Upper lobe of right lung (tissue), 1 donor: ENCODE measurements at regions not wholly inside any gene's neighbourhood (a gene's known extent, or its start where the extent isn't known, plus 50 kb on each side); places are given as distances from the start of the nearest gene placed in this dataset.

Experiments used
- ATAC-seq: fragments of 200-7000 bp; cut with Tn5 transposase; one replicate; pipeline ENCODE4 v1.9.1; 2020; ENCODE audit warnings: mild to moderate bottlenecking, moderate library complexity
- DNase-seq: peaks from one replicate; pipeline ENCODE4 v3.0.0-alpha.2; 2020
- H3K27ac ChIP-seq: fragments of 200-600 bp; one replicate; pipeline ENCODE4 v1.8.0; 2022
- H3K27me3 ChIP-seq: fragments of 200-600 bp; one replicate; pipeline ENCODE4 v1.8.0; 2022; ENCODE audit warnings: mild to moderate bottlenecking
- H3K36me3 ChIP-seq: fragments of 200-600 bp; one replicate; pipeline ENCODE4 v1.8.0; 2022
- H3K4me1 ChIP-seq: fragments of 200-600 bp; one replicate; pipeline ENCODE4 v1.8.0; 2022
- H3K4me3 ChIP-seq: fragments of 200-600 bp; one replicate; pipeline ENCODE4 v1.8.0; 2022; ENCODE audit warnings: mild to moderate bottlenecking
- H3K9me3 ChIP-seq: fragments of 200-600 bp; one replicate; pipeline ENCODE4 v1.8.0; 2022
- intact Hi-C: fragments of 100-400 bp; cut with DNase I; formaldehyde crosslinking; loops from one replicate; pipeline ENCODE4 v1.11.0; 2022
- TF ChIP-seq, protein P1 (sequence below): fragments of 200-600 bp; IDR thresholded peaks from one replicate; pipeline ENCODE4 v1.8.0; 2022; ENCODE audit warnings: antibody characterized with exemption
- donor health status: DM: no; HTN: yes; CAD: no; lungs with severe emphysema.

- H3K27me3 ChIP-seq: no peaks in the 10 kb centered on the region
- H3K4me3 ChIP-seq: no peak overlapping the region
- ATAC-seq: no peak
- TF ChIP-seq, protein P1, sequence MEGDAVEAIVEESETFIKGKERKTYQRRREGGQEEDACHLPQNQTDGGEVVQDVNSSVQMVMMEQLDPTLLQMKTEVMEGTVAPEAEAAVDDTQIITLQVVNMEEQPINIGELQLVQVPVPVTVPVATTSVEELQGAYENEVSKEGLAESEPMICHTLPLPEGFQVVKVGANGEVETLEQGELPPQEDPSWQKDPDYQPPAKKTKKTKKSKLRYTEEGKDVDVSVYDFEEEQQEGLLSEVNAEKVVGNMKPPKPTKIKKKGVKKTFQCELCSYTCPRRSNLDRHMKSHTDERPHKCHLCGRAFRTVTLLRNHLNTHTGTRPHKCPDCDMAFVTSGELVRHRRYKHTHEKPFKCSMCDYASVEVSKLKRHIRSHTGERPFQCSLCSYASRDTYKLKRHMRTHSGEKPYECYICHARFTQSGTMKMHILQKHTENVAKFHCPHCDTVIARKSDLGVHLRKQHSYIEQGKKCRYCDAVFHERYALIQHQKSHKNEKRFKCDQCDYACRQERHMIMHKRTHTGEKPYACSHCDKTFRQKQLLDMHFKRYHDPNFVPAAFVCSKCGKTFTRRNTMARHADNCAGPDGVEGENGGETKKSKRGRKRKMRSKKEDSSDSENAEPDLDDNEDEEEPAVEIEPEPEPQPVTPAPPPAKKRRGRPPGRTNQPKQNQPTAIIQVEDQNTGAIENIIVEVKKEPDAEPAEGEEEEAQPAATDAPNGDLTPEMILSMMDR: no peak
- no peak for DNase-seq
- no peaks in the 10 kb centered on the region for H3K4me1 ChIP-seq
- intact Hi-C loops: no loop called here
- H3K36me3 ChIP-seq: no peaks in the 10 kb centered on the region
- H3K9me3 ChIP-seq: no peaks in the 10 kb centered on the region
- no peak overlapping the region for H3K27ac ChIP-seq
These were observed 601.8 kb downstream of the SLITRK6 start for GRCh38 chr13:85197431-85197830.

DNA sequence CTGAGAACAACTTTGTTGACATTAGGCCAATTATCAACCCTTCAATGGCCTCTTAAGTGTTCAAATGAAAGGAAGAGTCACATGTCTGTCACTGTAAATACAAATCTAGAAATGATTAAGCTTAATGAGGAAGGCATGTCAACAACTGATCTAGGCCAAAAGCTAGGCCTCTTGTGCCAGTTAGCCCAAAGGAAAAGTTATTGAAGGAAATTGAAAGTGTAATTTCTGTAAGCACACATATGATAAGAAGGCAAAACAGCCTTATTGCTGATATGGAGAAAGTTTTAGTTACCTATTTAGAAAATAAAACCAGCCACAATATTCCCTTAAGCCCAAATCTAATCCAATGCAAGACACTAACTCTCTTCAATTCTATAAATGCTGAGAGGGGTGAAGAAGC, 604.7 kb downstream of the SLITRK6 start:
- TF ChIP-seq, protein P1: no peak

DNA sequence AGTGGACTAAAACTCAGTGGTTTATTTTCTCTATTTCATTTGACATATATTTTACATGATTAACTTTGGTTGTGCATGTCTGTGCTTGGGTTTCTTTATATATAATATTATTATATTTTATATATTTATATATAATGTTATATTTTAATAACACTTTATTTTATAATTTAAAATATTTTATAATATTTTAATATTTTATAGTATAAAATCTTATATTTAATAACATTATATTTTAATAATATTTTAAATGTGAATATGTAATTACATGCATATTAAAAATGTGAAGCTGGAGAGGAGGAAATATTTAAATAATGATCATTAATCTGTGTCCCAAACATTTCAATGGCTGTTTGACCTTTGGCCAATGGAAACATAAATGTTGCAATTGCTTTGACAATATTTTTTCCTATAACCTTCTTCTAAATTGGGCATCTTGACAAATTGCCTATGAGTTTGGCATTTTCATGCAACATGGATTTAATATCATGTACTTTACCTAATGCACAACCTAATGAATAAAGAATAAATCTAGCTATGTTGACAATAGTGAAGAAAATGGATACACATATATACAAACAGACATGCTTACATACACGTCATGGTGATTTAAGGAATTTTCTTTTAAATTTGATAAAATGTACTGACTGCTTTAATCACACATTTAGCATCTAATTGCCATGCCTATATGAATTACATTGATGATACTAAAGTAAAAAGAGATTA, 607.1 kb downstream of the SLITRK6 start:
- DNase-seq (no peak), ATAC-seq (no peak)
- TF ChIP-seq, protein P1: no peak
- H3K4me3 ChIP-seq: no peak overlapping the region
- intact Hi-C loops: no loop called here
- no peaks in the 10 kb centered on the region for H3K9me3 ChIP-seq
- no peaks in the 10 kb centered on the region for H3K4me1 ChIP-seq
- no peak overlapping the region for H3K27ac ChIP-seq
- H3K36me3 ChIP-seq: no peaks in the 10 kb centered on the region
- H3K27me3 ChIP-seq: no peaks in the 10 kb centered on the region

More for the DNA sequence above, 604.7 kb downstream of the SLITRK6 start:
- H3K4me3 ChIP-seq: no peak overlapping the region
- no peak overlapping the region for H3K27ac ChIP-seq
- no peaks in the 10 kb centered on the region for H3K4me1 ChIP-seq
- no peaks in the 10 kb centered on the region for H3K36me3 ChIP-seq
- ATAC-seq: no peak
- H3K27me3 ChIP-seq: no peaks in the 10 kb centered on the region
- H3K9me3 ChIP-seq: no peaks in the 10 kb centered on the region
- intact Hi-C loops: no loop called here
- no peak for DNase-seq

- Histone ChIP-seq H3K9me3 (no peaks in the 10 kb centered on the region), H3K4me3 (no peak overlapping the region), H3K4me1 (no peaks in the 10 kb centered on the region), H3K27me3 (no peaks in the 10 kb centered on the region), H3K36me3 (no peaks in the 10 kb centered on the region), H3K27ac (no peak overlapping the region)
- intact Hi-C loops: no loop called here
- ATAC-seq (no peak), DNase-seq (no peak)
- TF ChIP-seq, protein P1: no peak
These were observed 612.7 kb downstream of the SLITRK6 start for GRCh38 chr13:85186356-85187045.

DNA sequence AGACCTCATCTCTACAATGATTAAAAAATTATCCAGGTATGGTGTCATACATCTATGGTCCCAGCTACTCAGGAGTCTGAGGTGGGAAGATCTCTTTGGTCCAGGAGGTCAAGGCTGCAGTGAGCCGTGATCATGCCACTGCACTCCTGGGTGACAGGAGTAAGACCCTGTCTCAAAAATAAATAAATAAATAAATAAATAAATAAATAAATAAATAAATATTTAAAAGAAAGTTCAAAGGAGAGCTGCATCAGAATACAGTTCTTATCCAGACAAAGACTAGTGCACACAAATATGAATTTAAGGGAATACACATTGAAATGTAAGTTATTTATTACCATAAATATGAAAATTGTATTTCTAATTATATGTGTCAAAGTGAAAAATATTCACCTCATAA, 624.9 kb downstream of the SLITRK6 start:
- Histone ChIP-seq H3K9me3 (no peaks in the 10 kb centered on the region), H3K27me3 (no peaks in the 10 kb centered on the region), H3K27ac (no peak overlapping the region), H3K4me1 (no peaks in the 10 kb centered on the region), H3K4me3 (no peak overlapping the region), H3K36me3 (no peaks in the 10 kb centered on the region)
- DNase-seq (no peak), ATAC-seq (no peak)
- TF ChIP-seq, protein P1: no peak
- intact Hi-C loops: no loop called here
